Lower leg skin (tissue), 4 donors: ENCODE measurements at regions not wholly inside any gene's neighbourhood (a gene's known extent, or its start where the extent isn't known, plus 50 kb on each side); places are given as distances from the start of the nearest gene placed in this dataset.

Source experiments
- DNase-seq, 2 donors: peaks; one replicate each; pipeline ENCODE4 v3.0.0-alpha.2; 2019; ENCODE audit warnings: low spot score in 2 of 2
- H3K4me3 ChIP-seq: fragments of 200-600 bp; sonication (generic); 2 replicates; pipeline ENCODE4 v1.5.1; 2017; ENCODE audit warnings: mild to moderate bottlenecking, low read depth; ENCODE audit not compliant: poor library complexity, severe bottlenecking
- CTCF ChIP-seq, 3 donors: fragments of 450-650 bp; IDR thresholded peaks; one replicate each; pipeline ENCODE4 v1.5.1; 2016; ENCODE audit warnings: antibody characterized with exemption in 3 of 3, mild to moderate bottlenecking in 3 of 3, moderate library complexity in 2 of 3
- POLR2A ChIP-seq, 2 donors: fragments of 450-650 bp; IDR thresholded peaks; one replicate each; pipeline ENCODE4 v1.6.1; 2016 to 2017; ENCODE audit warnings: antibody characterized with exemption in 2 of 2, mild to moderate bottlenecking in 1 of 2, moderate library complexity in 1 of 2
- WGBS, 2 donors: methylation state at CpG; one replicate each; pipeline ENCODE4 v1.1.5; 2018; 5-methylcytosine and 5-hydroxymethylcytosine counted together
- intact Hi-C: fragments of 100-400 bp; cut with DNase I; formaldehyde crosslinking; loops from one replicate; pipeline ENCODE4 v1.15.0; 2023; ENCODE audit warnings: low total_unique reads

GRCh38 chr2:182477774-182478173, 50.9 kb upstream of the PDE1A start:
- WGBS, 2 donors: 55% methylated on average over 6 of the region's 6 CpGs
- intact Hi-C loops: no loop called here
- no peak overlapping the region for H3K4me3 ChIP-seq
- no peak for DNase-seq
- no peak for TF ChIP-seq POLR2A (IDR thresholded peaks at IDR 0.05)
- no peak for TF ChIP-seq CTCF (IDR thresholded peaks at IDR 0.05)

- H3K4me3 ChIP-seq: no peak overlapping the region
- 88 to 89% methylated on average over 2 of the region's 2 CpGs for WGBS, 2 donors
- no peak for DNase-seq
- intact Hi-C loops: no loop called here
- no peak for TF ChIP-seq POLR2A (IDR thresholded peaks at IDR 0.05)
- TF ChIP-seq CTCF (IDR thresholded peaks at IDR 0.05): no peak
These were observed 54.8 kb upstream of the PDE1A start for GRCh38 chr2:182481676-182482075.

GRCh38 chr2:182482511-182482910, 55.7 kb upstream of the PDE1A start:
- no peak for DNase-seq
- no peak overlapping the region for H3K4me3 ChIP-seq
- intact Hi-C loops: no loop called here
- 49 to 71% methylated on average over 2 of the region's 2 CpGs for WGBS, 2 donors
- TF ChIP-seq POLR2A (IDR thresholded peaks at IDR 0.05) (no peak), CTCF (IDR thresholded peaks at IDR 0.05) (no peak)

- intact Hi-C loops: no loop called here
- DNase-seq: no peak
- TF ChIP-seq POLR2A (IDR thresholded peaks at IDR 0.05) (no peak), CTCF (IDR thresholded peaks at IDR 0.05) (no peak)
- no peak overlapping the region for H3K4me3 ChIP-seq
- WGBS, 2 donors: 67 to 69% methylated on average over 2 of the region's 2 CpGs
These were observed 69.8 kb upstream of the PDE1A start for GRCh38 chr2:182496596-182496995.

GRCh38 chr2:182499706-182500470, 73.1 kb upstream of the PDE1A start:
- DNase-seq: no peak
- intact Hi-C loops: no loop called here
- no peak for TF ChIP-seq POLR2A (IDR thresholded peaks at IDR 0.05)
- 55 to 62% methylated on average over 3 of the region's 3 CpGs for WGBS, 2 donors
- no peak overlapping the region for H3K4me3 ChIP-seq

GRCh38 chr2:182503886-182504285, 77.0 kb upstream of the PDE1A start:
- 83 to 90% methylated on average over 2 of the region's 2 CpGs for WGBS, 2 donors
- TF ChIP-seq CTCF (IDR thresholded peaks at IDR 0.05) (no peak), POLR2A (IDR thresholded peaks at IDR 0.05) (no peak)
- intact Hi-C loops: no loop called here
- no peak for DNase-seq
- no peak overlapping the region for H3K4me3 ChIP-seq
